Loucy (cell line): ENCODE measurements at regions not wholly inside any gene's neighbourhood (a gene's known extent, or its start where the extent isn't known, plus 50 kb on each side); places are given as distances from the start of the nearest gene placed in this dataset.

Experiments
- H2AFZ ChIP-seq: fragments of 200-600 bp; sonication (generic); 2 replicates; pipeline ENCODE4 v1.6.0; 2016; ENCODE audit warnings: antibody characterized with exemption, mild to moderate bottlenecking, low read length, moderate library complexity
- H3F3A ChIP-seq: fragments of 200-600 bp; 2 replicates; pipeline ENCODE4 v1.6.0; 2016; ENCODE audit warnings: antibody characterized with exemption, low read depth, mild to moderate bottlenecking
- H3K27me3 ChIP-seq: fragments of 200-600 bp; sonication (generic); 2 replicates; pipeline ENCODE4 v1.6.1; 2014; ENCODE audit warnings: low read length, mild to moderate bottlenecking; ENCODE audit not compliant: insufficient read depth, poor library complexity, severe bottlenecking
- H3K36me3 ChIP-seq: fragments of 200-600 bp; sonication (generic); 2 replicates; pipeline ENCODE4 v1.6.1; 2016; ENCODE audit warnings: low read length; ENCODE audit not compliant: insufficient read depth
- H3K4me1 ChIP-seq: fragments of 200-600 bp; sonication (generic); 2 replicates; pipeline ENCODE4 v1.5.1; 2014; ENCODE audit warnings: low read length, mild to moderate bottlenecking; ENCODE audit not compliant: insufficient read depth, poor library complexity, severe bottlenecking
- H3K4me2 ChIP-seq: fragments of 200-600 bp; sonication (generic); 2 replicates; pipeline ENCODE4 v1.6.0; 2014; ENCODE audit warnings: antibody characterized with exemption, low read length, low read depth, mild to moderate bottlenecking; ENCODE audit not compliant: poor library complexity, severe bottlenecking
- H3K4me3 ChIP-seq: fragments of 200-600 bp; sonication (generic); 2 replicates; pipeline ENCODE4 v1.5.1; 2014; ENCODE audit warnings: low read length, mild to moderate bottlenecking, mixed read lengths; ENCODE audit not compliant: poor library complexity, severe bottlenecking
- H3K79me2 ChIP-seq: fragments of 200-600 bp; sonication (generic); 2 replicates; pipeline ENCODE4 v1.6.1; 2014; ENCODE audit warnings: low read length; ENCODE audit not compliant: insufficient read depth
- H3K9ac ChIP-seq: fragments of 200-600 bp; sonication (generic); 2 replicates; pipeline ENCODE4 v1.6.0; 2014; ENCODE audit warnings: mild to moderate bottlenecking, low read depth, low read length, moderate library complexity; ENCODE audit not compliant: poor library complexity, severe bottlenecking
- H3K9me2 ChIP-seq: fragments of 200-600 bp; sonication (generic); replicated peaks from 2 replicates; pipeline ENCODE4 v1.6.1; 2016; ENCODE audit warnings: low read depth, low read length, mixed read lengths
- H3K9me3 ChIP-seq: fragments of 200-600 bp; sonication (generic); 2 replicates; pipeline ENCODE4 v1.6.1; 2014; ENCODE audit warnings: mild to moderate bottlenecking, antibody characterized with exemption, low read length, low read depth; ENCODE audit not compliant: insufficient read depth
- H4K20me1 ChIP-seq: fragments of 200-600 bp; sonication (generic); 2 replicates; pipeline ENCODE4 v1.6.0; 2014; ENCODE audit warnings: antibody characterized with exemption, low read length, mild to moderate bottlenecking; ENCODE audit not compliant: insufficient read depth, poor library complexity, severe bottlenecking
- CTCF ChIP-seq: fragments of 200-600 bp; sonication (generic); conservative IDR thresholded peaks from 2 replicates; pipeline ENCODE4 v1.5.1; 2014; ENCODE audit warnings: mild to moderate bottlenecking, antibody characterized with exemption, low read length
- EZH2phosphoT487 ChIP-seq: fragments of 200-600 bp; IDR thresholded peaks from 2 replicates; pipeline ENCODE4 v1.6.1; 2018; ENCODE audit warnings: antibody characterized with exemption, mild to moderate bottlenecking, moderate library complexity, borderline replicate concordance

DNA sequence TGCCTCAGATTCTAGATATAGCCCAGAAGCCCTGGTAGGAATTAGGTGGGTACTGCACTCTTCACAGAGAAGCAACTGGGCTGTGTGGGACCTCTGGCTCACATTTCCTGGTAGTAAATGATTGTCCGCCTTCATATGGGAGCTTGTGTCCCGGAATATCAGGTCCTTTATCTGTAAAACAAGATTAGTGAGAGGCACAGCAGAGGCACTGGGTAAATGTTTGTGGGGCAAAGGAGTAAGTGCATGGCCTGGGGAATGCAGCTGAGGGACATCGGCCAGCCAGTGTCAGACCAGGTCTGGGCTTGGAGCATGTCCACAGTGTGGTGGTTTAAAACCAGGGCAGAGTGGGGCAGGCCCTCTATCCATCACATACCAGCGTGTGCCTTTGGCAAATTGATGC, 323.3 kb upstream of the ZMIZ1 start:
- H3K79me2 ChIP-seq = no peaks in the 10 kb centered on the region
- H3K9ac ChIP-seq = no peak overlapping the region
- no peaks in the 10 kb centered on the region for H4K20me1 ChIP-seq
- H3K36me3 ChIP-seq = no peaks in the 10 kb centered on the region
- H2AFZ ChIP-seq = no peak overlapping the region
- TF ChIP-seq CTCF (no peak), EZH2phosphoT487 (no peak)
- H3K4me1 ChIP-seq = peaks cover 40% of the 10 kb centered on the region
- H3K27me3 ChIP-seq = no peaks in the 10 kb centered on the region
- H3F3A ChIP-seq = no peaks in the 10 kb centered on the region
- H3K4me3 ChIP-seq = no peak overlapping the region
- H3K9me3 ChIP-seq = no peaks in the 10 kb centered on the region
- no peak overlapping the region for H3K4me2 ChIP-seq
- H3K9me2 ChIP-seq = no peaks in the 10 kb centered on the region

- H3K9me2 ChIP-seq = no peaks in the 10 kb centered on the region
- no peak for TF ChIP-seq EZH2phosphoT487
- no peak for TF ChIP-seq CTCF
- H3K27me3 ChIP-seq = no peaks in the 10 kb centered on the region
- no peaks in the 10 kb centered on the region for H3F3A ChIP-seq
- no peak overlapping the region for H3K4me3 ChIP-seq
- H3K36me3 ChIP-seq = no peaks in the 10 kb centered on the region
- H3K79me2 ChIP-seq = no peaks in the 10 kb centered on the region
- no peak overlapping the region for H3K9ac ChIP-seq
- no peak overlapping the region for H3K4me2 ChIP-seq
- H3K9me3 ChIP-seq = no peaks in the 10 kb centered on the region
- H4K20me1 ChIP-seq = no peaks in the 10 kb centered on the region
- H3K4me1 ChIP-seq = peaks cover 38% of the 10 kb centered on the region
- H2AFZ ChIP-seq = no peak overlapping the region
Measured at GRCh38 chr10:78746155-78746763, 322.5 kb upstream of the ZMIZ1 start.

DNA sequence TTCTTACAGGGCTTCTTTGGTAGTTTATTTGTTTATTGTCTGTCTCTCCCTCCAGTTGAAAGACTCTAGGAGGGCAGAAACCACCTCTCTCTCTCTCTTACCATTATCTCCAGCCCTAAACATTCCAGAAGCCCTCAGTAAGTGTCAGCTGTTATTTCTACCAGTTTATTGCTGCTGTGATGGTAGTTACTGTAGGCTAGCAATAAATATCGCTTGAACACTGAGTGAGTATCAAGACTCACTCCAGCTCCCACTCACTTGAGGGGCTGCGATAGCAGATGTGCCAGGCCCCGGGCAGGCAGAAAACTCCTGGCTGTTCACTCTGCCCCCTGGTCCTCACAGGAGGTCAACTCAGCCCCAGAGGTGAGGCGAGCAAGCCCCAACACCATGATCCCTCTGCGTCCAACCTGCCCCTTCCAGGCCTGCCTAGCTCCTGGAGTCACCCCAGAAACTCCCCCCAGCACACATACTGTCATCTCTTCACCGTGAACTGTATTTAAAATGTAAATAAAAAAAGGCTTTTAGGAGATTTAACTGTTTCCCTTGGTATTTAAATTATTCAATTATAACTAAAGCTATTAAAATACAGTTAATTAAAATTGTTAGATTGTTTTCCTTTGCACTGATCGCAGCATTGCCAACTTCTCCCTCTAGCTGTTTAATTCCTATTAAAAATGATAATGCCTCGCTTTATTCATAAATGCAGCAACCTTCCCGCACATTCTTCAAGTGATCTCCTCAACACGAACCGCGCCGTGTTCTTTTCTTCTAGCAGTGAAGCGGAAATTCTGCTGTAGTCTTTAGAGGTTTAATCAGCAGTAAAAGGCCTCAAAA, 321.1 kb upstream of the ZMIZ1 start:
- peaks cover 28% of the 10 kb centered on the region for H3K4me1 ChIP-seq
- no peak overlapping the region for H3K9ac ChIP-seq
- no peaks in the 10 kb centered on the region for H3K27me3 ChIP-seq
- no peaks in the 10 kb centered on the region for H3K36me3 ChIP-seq
- no peak overlapping the region for H2AFZ ChIP-seq
- no peaks in the 10 kb centered on the region for H3F3A ChIP-seq
- H3K4me3 ChIP-seq = no peak overlapping the region
- TF ChIP-seq EZH2phosphoT487 (no peak), CTCF (no peak)
- H4K20me1 ChIP-seq = no peaks in the 10 kb centered on the region
- H3K79me2 ChIP-seq = no peaks in the 10 kb centered on the region
- no peak overlapping the region for H3K4me2 ChIP-seq
- no peaks in the 10 kb centered on the region for H3K9me2 ChIP-seq
- no peaks in the 10 kb centered on the region for H3K9me3 ChIP-seq
